GM20000 (cell line): ENCODE measurements at regions not wholly inside any gene's neighbourhood (a gene's known extent, or its start where the extent isn't known, plus 50 kb on each side); places are given as distances from the start of the nearest gene placed in this dataset.

Experiments used
- DNase-seq: peaks from one replicate; pipeline ENCODE4 v3.0.0; 2012; ENCODE audit warnings: low spot score
- CTCF ChIP-seq: IDR thresholded peaks from 2 replicates; pipeline ENCODE4 v1.5.1; 2012; ENCODE audit warnings: mild to moderate bottlenecking, control low read depth; ENCODE audit errors: extremely low read depth, missing control alignments

- no peak for TF ChIP-seq CTCF
- DNase-seq: no peak
Measured at GRCh38 chr14:76948213-76948947, 80.1 kb downstream of the IRF2BPL start.

DNA sequence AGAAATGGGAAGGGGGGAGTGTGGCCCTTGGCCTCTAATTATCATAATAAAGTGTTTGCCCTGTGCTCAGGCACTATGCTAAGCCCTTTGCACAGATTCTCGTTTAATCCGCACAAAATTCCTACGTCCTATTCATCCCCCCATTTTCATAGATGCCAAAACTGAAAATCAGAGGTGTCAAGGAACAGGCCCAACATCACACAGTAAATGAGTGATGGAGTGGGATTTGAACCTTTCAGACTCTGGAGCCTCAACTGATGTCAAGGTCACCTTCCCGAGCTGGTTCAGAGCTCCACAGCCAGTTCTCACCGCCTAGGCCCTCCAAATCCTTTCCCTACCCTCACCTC, 80.7 kb downstream of the IRF2BPL start:
- no peak for TF ChIP-seq CTCF
- no peak for DNase-seq

DNA sequence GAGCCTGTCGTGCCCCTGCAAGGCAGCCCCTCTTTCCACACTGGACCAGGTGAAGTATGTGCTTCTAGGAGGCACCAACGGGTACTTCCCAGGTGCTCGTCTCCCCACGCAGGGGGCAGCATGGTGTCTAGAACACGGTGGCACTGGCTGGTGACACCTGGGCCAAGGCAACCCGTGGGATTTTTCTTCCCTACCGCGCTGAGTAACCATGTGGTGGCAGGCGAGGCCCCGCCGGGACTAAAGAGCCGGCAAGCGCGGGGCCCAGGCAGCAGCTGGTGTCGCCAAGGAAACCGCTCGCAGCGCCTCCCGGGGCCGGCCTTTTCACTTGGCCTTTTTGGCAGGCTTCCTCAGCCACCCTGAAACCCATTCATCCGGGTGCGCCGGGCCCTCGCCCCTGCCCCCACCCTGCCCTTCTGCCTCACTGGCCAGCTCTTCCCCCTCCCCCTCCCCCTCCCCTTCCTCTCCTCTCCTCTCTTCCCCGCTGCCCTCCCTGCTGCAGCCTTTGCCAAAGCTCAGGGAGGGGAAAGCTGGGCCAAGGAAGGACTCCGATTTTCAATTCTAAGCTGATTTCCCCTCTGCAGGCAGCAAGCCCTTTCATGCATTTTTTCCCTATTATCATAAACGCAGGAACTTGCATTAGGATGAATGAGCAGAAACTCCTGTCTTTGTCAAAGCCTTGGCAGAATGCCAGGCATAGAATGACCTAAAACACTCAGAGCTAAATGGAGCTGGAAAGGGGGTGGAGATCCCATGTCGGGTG, 81.2 kb downstream of the IRF2BPL start:
- DNase-seq: peak; percentile 83
- no peak for TF ChIP-seq CTCF

DNA sequence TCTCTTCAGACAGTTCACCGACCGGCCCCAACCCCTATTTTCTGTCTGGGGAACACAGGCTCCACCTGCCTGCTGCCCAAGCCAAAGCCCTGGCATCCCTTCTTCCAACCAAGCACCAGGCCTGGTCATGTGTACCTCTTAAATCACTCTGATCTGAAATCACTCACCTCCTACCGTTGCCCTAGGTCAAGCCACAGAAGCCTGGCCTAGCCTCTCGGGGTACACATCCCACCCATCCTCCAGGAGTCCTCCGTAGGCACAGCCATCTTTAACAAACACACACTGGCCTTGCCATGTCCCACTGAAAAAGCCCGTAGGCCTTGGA, 81.8 kb downstream of the IRF2BPL start:
- no peak for DNase-seq
- no peak for TF ChIP-seq CTCF

GRCh38 chr14:76943072-76943471, 85.4 kb downstream of the IRF2BPL start:
- no peak for TF ChIP-seq CTCF
- DNase-seq: no peak

DNA sequence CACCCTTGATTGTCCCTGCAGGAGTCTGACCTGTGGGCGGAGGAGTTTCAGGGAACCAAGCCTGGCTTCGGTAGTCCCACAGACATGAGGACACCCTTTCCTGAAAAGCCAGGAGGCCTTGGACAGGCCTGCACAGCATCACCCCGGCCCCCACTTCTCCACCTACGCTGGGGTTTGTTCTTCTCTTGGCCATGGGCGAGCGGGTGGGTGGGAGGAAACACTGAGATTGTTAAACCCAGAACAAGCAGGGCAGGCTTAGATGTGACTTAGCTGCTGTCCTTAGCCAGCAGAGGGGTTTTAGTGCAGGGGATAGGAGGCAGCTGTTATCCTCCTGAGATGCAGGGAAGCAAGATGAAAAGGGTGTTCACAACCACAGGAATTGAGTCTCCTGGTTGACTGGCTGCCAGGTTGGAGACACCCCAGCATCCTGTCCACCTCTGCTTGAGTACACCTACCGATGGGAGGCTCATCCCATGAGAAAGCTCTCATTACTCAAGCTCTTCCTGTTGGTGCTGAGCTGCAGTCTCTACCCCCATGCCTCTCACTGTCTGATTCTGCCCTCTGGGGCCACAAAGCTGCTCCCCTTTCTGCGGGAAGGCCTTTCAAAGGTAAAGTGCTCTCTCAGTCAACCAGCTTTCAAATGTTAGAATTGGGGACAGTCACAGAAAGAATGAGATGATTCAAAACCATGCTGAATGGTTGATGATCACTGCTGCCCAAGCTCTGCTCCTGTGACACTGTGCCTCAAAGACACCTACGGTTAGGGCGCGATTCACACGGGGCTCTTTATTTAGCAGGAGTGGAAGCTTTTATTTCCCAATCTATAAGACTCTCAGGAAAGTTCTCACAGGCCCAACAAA, 86.3 kb downstream of the IRF2BPL start:
- no peak for TF ChIP-seq CTCF
- DNase-seq: no peak

DNA sequence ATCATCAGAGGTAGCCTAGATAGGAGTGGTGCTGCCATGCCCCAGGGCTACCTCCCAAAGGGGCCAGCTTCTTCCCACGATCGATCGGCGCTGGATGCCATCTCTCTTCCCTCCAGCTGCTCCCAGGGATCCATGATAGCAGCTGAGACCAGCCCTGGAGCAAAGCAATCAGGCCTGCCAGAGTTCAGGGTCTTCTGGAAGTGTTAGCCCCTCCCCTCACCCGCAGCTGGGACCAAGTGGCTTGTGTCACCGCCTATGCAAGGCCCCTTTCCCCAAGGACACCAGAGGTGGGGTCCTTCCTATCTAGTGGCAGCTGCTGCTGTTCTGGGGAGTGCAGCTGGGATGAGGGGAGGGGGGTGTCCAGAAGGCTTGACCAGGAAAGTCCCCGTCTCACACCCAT, 87.0 kb downstream of the IRF2BPL start:
- no peak for TF ChIP-seq CTCF

More for the DNA sequence above, 87.0 kb downstream of the IRF2BPL start:
- no peak for DNase-seq
